ENCODE measurements at regions not wholly inside any gene's neighbourhood (a gene's known extent, or its start where the extent isn't known, plus 50 kb on each side); places are given as distances from the start of the nearest gene placed in this dataset.
"Not testable (repeated sequence)": the region's sequence is repeated elsewhere in the genome, so short reads cannot be mapped to it uniquely, and the experiment has no call there.

- DNase-seq (ENCODE audit: low read depth in 2 of 2) = not testable (repeated sequence)
These were observed 129.3 kb upstream of the LRRC61 start for GRCh38 chr7:150193866-150194265.
